Uterus (tissue), 2 donors: ENCODE measurements at regions not wholly inside any gene's neighbourhood (a gene's known extent, or its start where the extent isn't known, plus 50 kb on each side); places are given as distances from the start of the nearest gene placed in this dataset.
"Not testable (repeated sequence)": the region's sequence is repeated elsewhere in the genome, so short reads cannot be mapped to it uniquely, and the experiment has no call there.

ENCODE experiments used
- POLR2A ChIP-seq, 2 donors: fragments of 450-650 bp; IDR thresholded peaks; one replicate each; pipeline ENCODE4 v1.6.1; 2016; ENCODE audit warnings: antibody characterized with exemption in 2 of 2, mild to moderate bottlenecking in 1 of 2, moderate library complexity in 1 of 2
- TF ChIP-seq, protein P1 (sequence below), 4 experiments: fragments of 200-600 bp in 2 of 4; fragments of 450-650 bp in 2 of 4; sonication (generic) in 2 of 4; IDR thresholded peaks; one replicate each; pipeline ENCODE4 v1.5.1; 2016 to 2019; ENCODE audit warnings: antibody characterized with exemption in 4 of 4, mild to moderate bottlenecking in 2 of 4, moderate library complexity in 1 of 4

DNA sequence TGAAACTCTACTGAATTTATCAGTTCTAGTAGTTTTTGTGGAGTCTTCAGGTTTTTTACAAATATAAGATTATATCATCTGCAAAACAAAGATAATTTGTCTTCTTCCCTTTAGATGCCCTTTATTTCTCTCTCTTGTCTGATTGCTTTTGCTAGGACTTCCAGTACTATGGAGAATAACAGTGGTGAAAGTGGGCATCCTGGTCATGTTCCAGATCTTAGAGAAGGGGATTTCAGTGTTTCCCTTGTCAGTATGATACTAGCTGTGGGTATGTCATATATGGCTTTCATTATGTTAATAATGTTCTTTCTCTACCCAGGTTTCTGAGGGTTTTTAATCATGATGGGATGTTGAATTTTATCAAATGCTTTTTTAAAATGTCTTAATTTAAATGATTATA is 158.1 kb upstream of the TPTE start:
- not testable (repeated sequence) for TF ChIP-seq POLR2A (IDR thresholded peaks at IDR 0.05)
- TF ChIP-seq, protein P1, sequence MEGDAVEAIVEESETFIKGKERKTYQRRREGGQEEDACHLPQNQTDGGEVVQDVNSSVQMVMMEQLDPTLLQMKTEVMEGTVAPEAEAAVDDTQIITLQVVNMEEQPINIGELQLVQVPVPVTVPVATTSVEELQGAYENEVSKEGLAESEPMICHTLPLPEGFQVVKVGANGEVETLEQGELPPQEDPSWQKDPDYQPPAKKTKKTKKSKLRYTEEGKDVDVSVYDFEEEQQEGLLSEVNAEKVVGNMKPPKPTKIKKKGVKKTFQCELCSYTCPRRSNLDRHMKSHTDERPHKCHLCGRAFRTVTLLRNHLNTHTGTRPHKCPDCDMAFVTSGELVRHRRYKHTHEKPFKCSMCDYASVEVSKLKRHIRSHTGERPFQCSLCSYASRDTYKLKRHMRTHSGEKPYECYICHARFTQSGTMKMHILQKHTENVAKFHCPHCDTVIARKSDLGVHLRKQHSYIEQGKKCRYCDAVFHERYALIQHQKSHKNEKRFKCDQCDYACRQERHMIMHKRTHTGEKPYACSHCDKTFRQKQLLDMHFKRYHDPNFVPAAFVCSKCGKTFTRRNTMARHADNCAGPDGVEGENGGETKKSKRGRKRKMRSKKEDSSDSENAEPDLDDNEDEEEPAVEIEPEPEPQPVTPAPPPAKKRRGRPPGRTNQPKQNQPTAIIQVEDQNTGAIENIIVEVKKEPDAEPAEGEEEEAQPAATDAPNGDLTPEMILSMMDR (IDR thresholded peaks at IDR 0.05): not testable (repeated sequence)
